Retinal pigment epithelial cell (primary cell): ENCODE measurements at regions not wholly inside any gene's neighbourhood (a gene's known extent, or its start where the extent isn't known, plus 50 kb on each side); places are given as distances from the start of the nearest gene placed in this dataset.

ENCODE experiments used
- DNase-seq: peaks from one replicate; pipeline ENCODE4 v3.0.0-alpha.2; 2010; ENCODE audit warnings: low read depth
- H3K4me3 ChIP-seq: 2 replicates; pipeline ENCODE4 v1.5.1; 2011; ENCODE audit warnings: mild to moderate bottlenecking, low read length, control low read depth, moderate library complexity
- CTCF ChIP-seq: conservative IDR thresholded peaks from 2 replicates; pipeline ENCODE4 v1.5.1; 2011; ENCODE audit warnings: low read depth, low read length, control low read depth, inconsistent platforms

GRCh38 chr6:15881150-15881549 lies 218.3 kb upstream of the DTNBP1 start:
- no peak overlapping the region for H3K4me3 ChIP-seq
- no peak for TF ChIP-seq CTCF
- no peak for DNase-seq

- TF ChIP-seq CTCF: no peak
- DNase-seq: no peak
- H3K4me3 ChIP-seq: no peak overlapping the region
Observed at GRCh38 chr6:15880262-15880973, 217.6 kb upstream of the DTNBP1 start.

DNA sequence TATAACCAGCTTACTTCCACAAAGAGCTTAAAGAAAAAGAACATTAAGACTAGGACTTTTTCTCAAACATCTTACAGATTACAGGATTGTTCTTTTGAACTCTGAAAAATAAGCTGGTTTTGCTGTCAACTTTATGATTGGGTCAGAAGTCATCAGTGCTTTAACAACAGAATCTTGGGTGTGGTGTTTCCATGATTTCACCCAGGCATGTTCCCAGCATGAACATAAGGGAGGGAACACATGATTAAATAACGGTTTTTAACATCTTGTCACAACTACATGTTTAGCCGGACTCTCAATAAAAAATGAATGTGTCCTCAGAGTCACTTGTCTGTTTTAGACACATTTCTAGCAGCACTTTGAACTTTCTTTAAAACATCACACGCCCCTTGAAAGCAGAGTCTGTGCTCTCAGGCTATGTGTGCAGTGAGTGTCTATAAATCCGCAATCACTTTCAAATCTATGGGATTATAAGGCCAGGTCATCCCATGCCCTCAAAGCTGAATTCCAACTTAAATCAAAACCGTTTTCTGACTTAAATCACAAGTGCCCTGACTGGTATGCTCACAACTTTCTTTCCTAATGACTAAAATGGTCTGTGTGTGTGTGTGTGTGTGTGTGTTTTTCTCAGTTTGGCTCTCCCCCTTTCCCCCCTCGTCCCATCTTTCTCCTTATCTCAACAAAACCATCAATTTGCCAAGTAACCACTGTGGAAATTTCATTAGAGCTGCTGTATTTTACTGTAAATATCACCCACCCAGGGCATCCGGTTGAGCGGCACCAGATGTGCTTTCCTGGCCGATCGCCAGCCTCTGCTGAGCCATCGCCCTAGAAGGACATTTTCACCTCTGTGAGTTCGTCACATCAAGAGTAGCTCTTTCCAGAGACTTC lies 216.8 kb upstream of the DTNBP1 start:
- no peak for DNase-seq
- H3K4me3 ChIP-seq: no peak overlapping the region
- TF ChIP-seq CTCF: no peak

DNA sequence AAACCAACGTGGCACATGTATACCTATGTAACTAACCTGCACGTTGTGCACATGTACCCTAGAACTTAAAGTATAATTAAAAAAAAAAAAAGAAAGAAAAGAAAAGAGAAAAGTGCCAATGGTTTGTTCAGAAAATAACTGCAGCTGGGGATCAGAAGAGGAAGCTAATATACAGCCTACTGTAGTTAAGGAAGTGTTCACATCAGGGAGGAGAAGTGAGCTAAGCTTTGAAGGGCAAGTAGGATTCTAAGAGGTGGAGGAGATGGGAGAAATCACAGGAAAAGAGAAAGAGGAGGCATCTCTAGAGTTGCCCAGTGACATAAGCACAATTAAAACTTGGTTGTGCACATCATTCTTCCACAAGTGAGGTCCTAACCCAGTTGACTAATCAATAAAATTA lies 214.4 kb upstream of the DTNBP1 start:
- TF ChIP-seq CTCF: no peak
- H3K4me3 ChIP-seq: no peak overlapping the region
- no peak for DNase-seq

GRCh38 chr6:15876406-15876805 lies 213.6 kb upstream of the DTNBP1 start:
- TF ChIP-seq CTCF: no peak
- DNase-seq: no peak
- no peak overlapping the region for H3K4me3 ChIP-seq

GRCh38 chr6:15875797-15876196 lies 213.0 kb upstream of the DTNBP1 start:
- DNase-seq: no peak
- TF ChIP-seq CTCF: no peak
- no peak overlapping the region for H3K4me3 ChIP-seq
